OCI-LY1 (cell line): ENCODE measurements at regions not wholly inside any gene's neighbourhood (a gene's known extent, or its start where the extent isn't known, plus 50 kb on each side); places are given as distances from the start of the nearest gene placed in this dataset.

Experiments
- H2AFZ ChIP-seq: fragments of 200-600 bp; sonication (generic), shearing (Covaris generic); 2 replicates; pipeline ENCODE4 v1.6.0; 2014; ENCODE audit warnings: antibody characterized with exemption, mild to moderate bottlenecking, low read length
- H3F3A ChIP-seq: fragments of 200-600 bp; sonication (generic), shearing (Covaris generic); 2 replicates; pipeline ENCODE4 v1.6.0; 2014; ENCODE audit warnings: mild to moderate bottlenecking, antibody characterized with exemption, low read length, moderate library complexity; ENCODE audit not compliant: insufficient read depth
- H3K27ac ChIP-seq: fragments of 200-600 bp; sonication (generic); 2 replicates; pipeline ENCODE4 v1.5.1; 2014; ENCODE audit warnings: low read length, mixed run types, mild to moderate bottlenecking, low read depth; ENCODE audit not compliant: poor library complexity, severe bottlenecking
- H3K27me3 ChIP-seq: fragments of 200-600 bp; sonication (generic); 2 replicates; pipeline ENCODE4 v1.6.0; 2014; ENCODE audit warnings: antibody characterized with exemption, mild to moderate bottlenecking, low read length, moderate library complexity; ENCODE audit not compliant: insufficient read depth
- H3K36me3 ChIP-seq: fragments of 200-600 bp; sonication (generic); 2 replicates; pipeline ENCODE4 v1.6.1; 2014; ENCODE audit warnings: mild to moderate bottlenecking, antibody characterized with exemption, low read length, moderate library complexity, mixed read lengths; ENCODE audit not compliant: insufficient read depth
- H3K4me1 ChIP-seq: fragments of 200-600 bp; sonication (generic); 2 replicates; pipeline ENCODE4 v1.5.1; 2014; ENCODE audit warnings: mild to moderate bottlenecking, low read length, moderate library complexity; ENCODE audit not compliant: insufficient read depth, severe bottlenecking
- H3K4me2 ChIP-seq: fragments of 200-600 bp; sonication (generic), shearing (Covaris generic); 2 replicates; pipeline ENCODE4 v1.6.1; 2014; ENCODE audit warnings: low read length
- H3K4me3 ChIP-seq: fragments of 200-600 bp; sonication (generic); 2 replicates; pipeline ENCODE4 v1.5.1; 2014; ENCODE audit warnings: low read length, low read depth, mild to moderate bottlenecking, mixed read lengths; ENCODE audit not compliant: poor library complexity, severe bottlenecking
- H3K79me2 ChIP-seq: fragments of 200-600 bp; shearing (Covaris generic); 2 replicates; pipeline ENCODE4 v1.6.1; 2016; ENCODE audit warnings: mixed run types, low read length, mixed read lengths; ENCODE audit not compliant: insufficient read depth
- H3K9ac ChIP-seq: fragments of 200-600 bp; sonication (generic), shearing (Covaris generic); 2 replicates; pipeline ENCODE4 v1.6.1; 2014; ENCODE audit warnings: mild to moderate bottlenecking, low read length, mixed read lengths
- H3K9me2 ChIP-seq: fragments of 200-600 bp; sonication (generic), shearing (Covaris generic); 2 replicates; pipeline ENCODE4 v1.6.1; 2014; ENCODE audit warnings: low read depth, mild to moderate bottlenecking, low read length, mixed read lengths
- H3K9me3 ChIP-seq: fragments of 200-600 bp; shearing (Covaris generic); 2 replicates; pipeline ENCODE4 v1.6.1; 2014; ENCODE audit warnings: low read length, mixed read lengths
- H4K20me1 ChIP-seq: fragments of 200-600 bp; sonication (generic), shearing (Covaris generic); 2 replicates; pipeline ENCODE4 v1.6.0; 2016; ENCODE audit warnings: mild to moderate bottlenecking, low read length; ENCODE audit not compliant: insufficient read depth
- CTCF ChIP-seq: fragments of 200-600 bp; sonication (generic), shearing (Covaris generic); IDR thresholded peaks from 2 replicates; pipeline ENCODE4 v1.5.1; 2017; ENCODE audit warnings: mild to moderate bottlenecking, antibody characterized with exemption, low read length, moderate library complexity, mixed read lengths
- EZH2 ChIP-seq: fragments of 200-600 bp; sonication (generic), shearing (Covaris generic); IDR thresholded peaks from 2 replicates; pipeline ENCODE4 v1.8.0; 2017; ENCODE audit warnings: borderline replicate concordance, mixed run types, mild to moderate bottlenecking, antibody characterized with exemption, low read length, moderate library complexity, mixed read lengths

- H2AFZ ChIP-seq: no peak overlapping the region
- H3K79me2 ChIP-seq: no peaks in the 10 kb centered on the region
- no peak overlapping the region for H3K4me3 ChIP-seq
Observed at GRCh38 chr10:111338035-111338434, 261.2 kb downstream of the ADRA2A start.

GRCh38 chr10:111338805-111339204, 262.0 kb downstream of the ADRA2A start:
- H3K4me3 ChIP-seq: no peak overlapping the region
- H3K36me3 ChIP-seq: no peaks in the 10 kb centered on the region
- H3K9ac ChIP-seq: no peak overlapping the region
- H3K9me2 ChIP-seq: no peaks in the 10 kb centered on the region
- no peaks in the 10 kb centered on the region for H3K79me2 ChIP-seq
- no peaks in the 10 kb centered on the region for H3F3A ChIP-seq
- no peaks in the 10 kb centered on the region for H4K20me1 ChIP-seq
- H2AFZ ChIP-seq: no peak overlapping the region
- no peaks in the 10 kb centered on the region for H3K9me3 ChIP-seq
- H3K27me3 ChIP-seq: no peaks in the 10 kb centered on the region
- no peaks in the 10 kb centered on the region for H3K4me1 ChIP-seq
- no peak overlapping the region for H3K4me2 ChIP-seq
- H3K27ac ChIP-seq: no peak overlapping the region
- no peak for TF ChIP-seq EZH2
- no peak for TF ChIP-seq CTCF

More at GRCh38 chr10:111338035-111338434, 261.2 kb downstream of the ADRA2A start:
- H3K9me3 ChIP-seq: no peaks in the 10 kb centered on the region
- H3K36me3 ChIP-seq: no peaks in the 10 kb centered on the region
- no peak overlapping the region for H3K4me2 ChIP-seq
- no peak overlapping the region for H3K9ac ChIP-seq
- no peaks in the 10 kb centered on the region for H3K27me3 ChIP-seq
- no peaks in the 10 kb centered on the region for H3K4me1 ChIP-seq
- no peak overlapping the region for H3K27ac ChIP-seq
- TF ChIP-seq CTCF (no peak), EZH2 (no peak)
- H4K20me1 ChIP-seq: no peaks in the 10 kb centered on the region
- H3K9me2 ChIP-seq: no peaks in the 10 kb centered on the region
- no peaks in the 10 kb centered on the region for H3F3A ChIP-seq

- Histone ChIP-seq H3K79me2 (no peaks in the 10 kb centered on the region), H3K4me3 (no peak overlapping the region)
- peak; percentile 36 for TF ChIP-seq CTCF
- TF ChIP-seq EZH2: no peak
Observed at GRCh38 chr10:111344804-111345203, 268.0 kb downstream of the ADRA2A start.

More at GRCh38 chr10:111344804-111345203, 268.0 kb downstream of the ADRA2A start:
- H3F3A ChIP-seq: no peaks in the 10 kb centered on the region
- H2AFZ ChIP-seq: no peak overlapping the region
- no peaks in the 10 kb centered on the region for H3K4me1 ChIP-seq
- H3K9ac ChIP-seq: no peak overlapping the region
- H3K27me3 ChIP-seq: no peaks in the 10 kb centered on the region; the same call in 1 of the 2 replicates
- H4K20me1 ChIP-seq: no peaks in the 10 kb centered on the region
- H3K9me3 ChIP-seq: no peaks in the 10 kb centered on the region
- no peaks in the 10 kb centered on the region for H3K9me2 ChIP-seq
- no peak overlapping the region for H3K4me2 ChIP-seq
- no peak overlapping the region for H3K27ac ChIP-seq
- no peaks in the 10 kb centered on the region for H3K36me3 ChIP-seq
